ENCODE measurements at regions not wholly inside any gene's neighbourhood (a gene's known extent, or its start where the extent isn't known, plus 50 kb on each side); places are given as distances from the start of the nearest gene placed in this dataset.

DNA sequence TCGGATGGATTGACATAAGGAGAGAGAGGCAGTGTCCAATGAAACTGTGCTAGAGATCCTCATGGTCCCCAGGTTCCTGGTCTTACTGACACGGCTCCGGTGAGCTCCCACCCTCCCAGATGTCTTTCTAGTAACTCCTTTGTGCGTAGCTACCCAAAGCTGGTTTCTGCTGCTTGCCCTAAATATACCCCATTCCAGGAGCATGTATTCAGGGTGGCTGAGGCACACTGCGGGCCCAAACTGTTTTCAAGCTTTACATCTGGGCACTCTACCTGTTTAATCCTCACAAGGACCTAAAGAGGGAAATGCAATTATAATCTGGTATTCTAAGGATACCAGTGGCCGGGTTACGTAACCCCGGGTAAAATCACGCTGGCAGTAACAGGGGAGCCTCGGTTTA, 161.2 kb upstream of the NSMCE3 start:
- H3K4me3 ChIP-seq (replicated peaks in 1 of 2; ENCODE audit: low read depth in 2 of 2, low read length in 2 of 2) = no peak overlapping the region
- no peak for DNase-seq (ENCODE audit: low read depth in 2 of 2)
- TF ChIP-seq, protein P1, sequence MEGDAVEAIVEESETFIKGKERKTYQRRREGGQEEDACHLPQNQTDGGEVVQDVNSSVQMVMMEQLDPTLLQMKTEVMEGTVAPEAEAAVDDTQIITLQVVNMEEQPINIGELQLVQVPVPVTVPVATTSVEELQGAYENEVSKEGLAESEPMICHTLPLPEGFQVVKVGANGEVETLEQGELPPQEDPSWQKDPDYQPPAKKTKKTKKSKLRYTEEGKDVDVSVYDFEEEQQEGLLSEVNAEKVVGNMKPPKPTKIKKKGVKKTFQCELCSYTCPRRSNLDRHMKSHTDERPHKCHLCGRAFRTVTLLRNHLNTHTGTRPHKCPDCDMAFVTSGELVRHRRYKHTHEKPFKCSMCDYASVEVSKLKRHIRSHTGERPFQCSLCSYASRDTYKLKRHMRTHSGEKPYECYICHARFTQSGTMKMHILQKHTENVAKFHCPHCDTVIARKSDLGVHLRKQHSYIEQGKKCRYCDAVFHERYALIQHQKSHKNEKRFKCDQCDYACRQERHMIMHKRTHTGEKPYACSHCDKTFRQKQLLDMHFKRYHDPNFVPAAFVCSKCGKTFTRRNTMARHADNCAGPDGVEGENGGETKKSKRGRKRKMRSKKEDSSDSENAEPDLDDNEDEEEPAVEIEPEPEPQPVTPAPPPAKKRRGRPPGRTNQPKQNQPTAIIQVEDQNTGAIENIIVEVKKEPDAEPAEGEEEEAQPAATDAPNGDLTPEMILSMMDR (IDR thresholded peaks at IDR 0.05; ENCODE audit: low read depth, low read length) = no peak

DNA sequence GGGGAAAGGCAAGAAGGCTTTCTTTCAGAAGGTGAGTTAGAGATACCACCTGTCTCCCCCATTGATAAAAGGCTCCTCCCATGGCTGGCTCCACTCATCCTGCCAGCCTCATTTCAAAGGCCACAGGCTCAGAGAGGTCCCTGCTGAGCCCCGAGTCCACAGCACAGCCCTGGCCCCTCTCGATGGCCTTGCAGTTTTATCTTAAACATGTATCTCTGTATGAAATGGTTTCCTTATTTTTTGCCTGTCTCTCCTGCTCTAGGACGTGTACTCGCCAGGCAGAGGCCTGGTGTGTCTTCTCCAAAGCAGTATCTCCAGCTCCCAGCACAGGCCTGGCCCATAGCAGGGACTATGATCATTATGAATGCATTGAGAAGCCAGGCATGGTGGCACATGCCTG, 160.5 kb upstream of the NSMCE3 start:
- no peak for DNase-seq (ENCODE audit: low read depth in 2 of 2)
- H3K4me3 ChIP-seq (replicated peaks in 1 of 2; ENCODE audit: low read depth in 2 of 2, low read length in 2 of 2) = no peak overlapping the region
- TF ChIP-seq, protein P1 (IDR thresholded peaks at IDR 0.05; ENCODE audit: low read depth, low read length) = no peak

DNA sequence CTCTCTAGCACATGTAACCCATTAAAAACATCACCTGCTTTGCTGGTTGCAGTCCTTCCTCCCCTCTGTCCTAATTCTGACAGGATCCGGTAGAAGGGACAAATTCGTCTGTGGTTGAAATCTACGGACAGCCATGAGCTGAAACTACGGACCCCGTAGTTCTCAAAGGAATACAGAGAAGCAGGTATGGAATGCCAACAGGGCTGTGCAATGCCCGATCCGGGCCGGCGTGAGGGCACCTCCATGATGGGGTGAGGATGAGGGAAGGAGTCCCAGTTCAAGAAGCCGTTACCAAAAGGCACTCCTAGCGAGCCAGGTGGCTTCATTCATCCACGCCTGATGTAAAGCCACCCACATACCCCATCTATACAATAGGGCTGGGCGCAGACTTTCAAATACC, 160.0 kb upstream of the NSMCE3 start:
- TF ChIP-seq, protein P1 (IDR thresholded peaks at IDR 0.05; ENCODE audit: low read depth, low read length) = no peak
- no peak for DNase-seq (ENCODE audit: low read depth in 2 of 2)
- no peak overlapping the region for H3K4me3 ChIP-seq (replicated peaks in 1 of 2; ENCODE audit: low read depth in 2 of 2, low read length in 2 of 2)

DNA sequence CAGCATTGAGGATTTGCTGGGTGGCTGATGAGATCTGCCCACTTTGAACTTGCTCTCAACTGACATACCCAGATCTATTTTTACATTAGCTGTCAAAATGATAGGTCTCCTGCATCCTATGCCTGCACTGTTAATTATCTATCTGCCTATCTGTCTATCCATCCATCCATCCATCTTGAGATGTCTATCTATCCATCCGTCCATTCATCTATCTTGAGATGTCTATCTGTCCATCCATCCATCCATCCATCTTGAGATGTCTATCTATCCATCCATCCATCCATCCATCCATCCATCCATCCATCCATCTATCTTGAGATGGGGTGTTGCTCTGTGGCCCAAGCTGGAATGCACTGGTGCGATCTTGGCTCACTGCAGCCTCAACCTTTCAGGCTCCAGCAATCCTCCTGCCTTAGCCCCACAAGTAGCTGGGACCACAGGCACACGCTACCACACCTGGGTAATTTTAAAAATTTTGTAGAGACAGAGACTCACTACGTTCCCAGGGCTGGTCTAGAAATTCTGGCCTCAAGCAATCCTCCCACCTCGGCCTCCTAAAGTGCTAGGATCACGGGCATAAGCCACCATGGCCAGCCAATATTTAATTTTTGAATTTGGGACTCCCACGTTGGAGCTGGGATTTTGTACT, 159.4 kb upstream of the NSMCE3 start:
- H3K4me3 ChIP-seq (replicated peaks in 1 of 2; ENCODE audit: low read depth in 2 of 2, low read length in 2 of 2) = no peak overlapping the region
- TF ChIP-seq, protein P1 (IDR thresholded peaks at IDR 0.05; ENCODE audit: low read depth, low read length) = no peak
- no peak for DNase-seq (ENCODE audit: low read depth in 2 of 2)

DNA sequence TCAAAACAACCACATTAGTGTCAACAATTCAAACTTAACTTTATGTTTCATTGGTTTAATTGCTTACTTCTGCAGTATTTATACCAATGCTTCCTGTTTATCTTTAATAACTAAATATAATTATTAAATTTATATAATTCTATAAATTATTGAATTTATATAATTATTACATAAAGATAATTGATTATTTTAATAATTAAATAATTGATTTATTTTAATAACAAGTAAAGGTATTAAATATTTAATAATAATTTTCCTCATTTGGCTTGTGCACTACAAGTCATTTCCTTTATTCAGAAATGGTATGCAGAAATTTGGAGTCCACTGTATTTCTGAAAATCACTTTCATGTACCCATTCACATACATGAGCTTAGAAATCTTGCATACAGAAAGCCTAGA, 156.2 kb upstream of the NSMCE3 start:
- DNase-seq (ENCODE audit: low read depth in 2 of 2) = no peak
- no peak overlapping the region for H3K4me3 ChIP-seq (replicated peaks in 1 of 2; ENCODE audit: low read depth in 2 of 2, low read length in 2 of 2)
- TF ChIP-seq, protein P1 (IDR thresholded peaks at IDR 0.05; ENCODE audit: low read depth, low read length) = no peak

DNA sequence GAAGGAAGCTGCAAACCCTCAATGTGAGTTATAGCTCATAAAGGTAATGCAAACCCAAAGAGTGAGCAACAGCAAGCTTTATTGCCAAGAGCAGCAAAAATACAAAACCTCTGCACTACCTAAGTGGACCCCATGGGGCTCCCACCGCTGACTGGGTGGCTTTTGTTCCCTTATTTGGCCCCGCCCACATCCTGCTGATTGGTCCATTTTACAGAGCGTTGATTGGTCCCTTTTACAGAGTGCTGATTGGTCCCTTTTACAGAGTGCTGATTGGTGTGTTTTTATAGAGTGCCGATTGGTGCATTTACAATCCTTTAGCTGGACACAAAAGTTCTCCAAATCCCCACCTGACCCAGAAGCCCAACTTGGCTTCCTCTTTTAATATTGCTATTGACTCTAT, 154.5 kb upstream of the NSMCE3 start:
- no peak overlapping the region for H3K4me3 ChIP-seq (replicated peaks in 1 of 2; ENCODE audit: low read depth in 2 of 2, low read length in 2 of 2)
- TF ChIP-seq, protein P1 (IDR thresholded peaks at IDR 0.05; ENCODE audit: low read depth, low read length) = no peak

DNA sequence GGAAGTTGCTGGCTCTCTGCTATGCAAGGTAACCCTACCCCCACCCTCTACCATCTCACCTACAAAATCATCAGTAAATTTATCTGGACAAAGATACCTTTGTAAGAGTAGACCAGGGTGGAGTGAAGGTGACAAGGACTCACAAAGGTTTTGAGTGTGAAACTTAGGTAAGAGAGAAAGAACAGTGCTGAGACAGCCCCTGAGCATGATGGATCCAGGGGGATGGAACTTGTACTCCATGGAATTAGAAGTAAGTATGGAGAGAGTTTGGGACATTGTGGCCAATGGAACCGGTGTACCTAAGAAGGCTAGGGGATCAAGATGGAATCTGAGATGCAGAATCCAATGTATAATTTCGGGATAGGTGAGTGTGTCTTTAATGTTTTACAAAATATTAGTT, 153.0 kb upstream of the NSMCE3 start:
- H3K4me3 ChIP-seq (replicated peaks in 1 of 2; ENCODE audit: low read depth in 2 of 2, low read length in 2 of 2) = no peak overlapping the region
- no peak for DNase-seq (ENCODE audit: low read depth in 2 of 2)
- TF ChIP-seq, protein P1 (IDR thresholded peaks at IDR 0.05; ENCODE audit: low read depth, low read length) = no peak

More for the DNA sequence above, 154.5 kb upstream of the NSMCE3 start:
- DNase-seq (ENCODE audit: low read depth in 2 of 2) = no peak

Measured in cardiac fibroblast (primary cell).